ENCODE measurements at regions not wholly inside any gene's neighbourhood (a gene's known extent, or its start where the extent isn't known, plus 50 kb on each side); places are given as distances from the start of the nearest gene placed in this dataset.

DNA sequence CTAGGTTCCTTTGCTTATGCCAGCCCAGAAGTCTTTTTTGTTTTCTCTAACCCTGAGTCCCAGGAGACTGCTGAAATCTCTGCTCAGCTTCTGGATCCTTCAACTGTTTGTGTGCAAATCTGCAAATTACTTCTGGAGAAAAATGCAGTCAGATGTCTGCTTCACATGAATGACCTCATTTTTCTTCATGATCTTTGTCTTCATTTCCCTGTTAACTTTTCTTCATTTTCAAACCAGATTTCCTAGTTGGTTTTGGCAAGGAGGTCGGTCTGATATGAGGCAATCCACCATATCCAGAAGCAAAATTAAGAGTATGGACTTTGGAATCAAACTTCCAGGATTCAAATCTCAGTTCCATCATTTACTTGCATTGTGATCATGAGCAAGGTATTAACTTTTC lies 66.8 kb downstream of the ZNF503 start:
- in situ Hi-C loops (cut with HindIII; ENCODE audit: low sequenced_read_pairs): no loop called here
- no peak overlapping the region for H3K4me3 ChIP-seq (ENCODE audit: low read depth, low read length)
- TF ChIP-seq, protein P1, sequence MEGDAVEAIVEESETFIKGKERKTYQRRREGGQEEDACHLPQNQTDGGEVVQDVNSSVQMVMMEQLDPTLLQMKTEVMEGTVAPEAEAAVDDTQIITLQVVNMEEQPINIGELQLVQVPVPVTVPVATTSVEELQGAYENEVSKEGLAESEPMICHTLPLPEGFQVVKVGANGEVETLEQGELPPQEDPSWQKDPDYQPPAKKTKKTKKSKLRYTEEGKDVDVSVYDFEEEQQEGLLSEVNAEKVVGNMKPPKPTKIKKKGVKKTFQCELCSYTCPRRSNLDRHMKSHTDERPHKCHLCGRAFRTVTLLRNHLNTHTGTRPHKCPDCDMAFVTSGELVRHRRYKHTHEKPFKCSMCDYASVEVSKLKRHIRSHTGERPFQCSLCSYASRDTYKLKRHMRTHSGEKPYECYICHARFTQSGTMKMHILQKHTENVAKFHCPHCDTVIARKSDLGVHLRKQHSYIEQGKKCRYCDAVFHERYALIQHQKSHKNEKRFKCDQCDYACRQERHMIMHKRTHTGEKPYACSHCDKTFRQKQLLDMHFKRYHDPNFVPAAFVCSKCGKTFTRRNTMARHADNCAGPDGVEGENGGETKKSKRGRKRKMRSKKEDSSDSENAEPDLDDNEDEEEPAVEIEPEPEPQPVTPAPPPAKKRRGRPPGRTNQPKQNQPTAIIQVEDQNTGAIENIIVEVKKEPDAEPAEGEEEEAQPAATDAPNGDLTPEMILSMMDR (IDR thresholded peaks at IDR 0.05; ENCODE audit: low read depth, low read length): no peak
- no peak for DNase-seq (ENCODE audit: low read depth, low spot score)

DNA sequence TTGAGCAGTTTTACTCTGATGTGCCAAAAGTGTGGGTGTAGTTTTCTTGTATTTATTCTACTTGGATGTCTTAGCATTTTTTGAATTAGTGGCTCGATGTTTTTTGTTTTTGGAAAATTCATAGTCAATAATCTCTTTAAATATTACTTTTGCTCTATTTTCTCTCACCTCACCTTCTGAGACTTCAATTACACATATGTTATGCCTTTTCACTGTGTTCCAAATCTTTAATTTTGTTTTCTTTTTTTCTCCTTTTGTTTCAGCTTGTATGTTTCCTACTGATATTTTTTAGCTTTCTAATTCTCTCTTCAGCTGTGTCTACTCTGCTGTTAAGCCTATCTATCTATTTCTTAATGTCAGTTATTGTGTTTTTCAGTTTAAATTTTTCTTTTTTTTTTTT lies 69.5 kb downstream of the ZNF503 start:
- no peak for DNase-seq (ENCODE audit: low read depth, low spot score)
- in situ Hi-C loops (cut with HindIII; ENCODE audit: low sequenced_read_pairs): no loop called here
- no peak overlapping the region for H3K4me3 ChIP-seq (ENCODE audit: low read depth, low read length)
- TF ChIP-seq, protein P1 (IDR thresholded peaks at IDR 0.05; ENCODE audit: low read depth, low read length): no peak

DNA sequence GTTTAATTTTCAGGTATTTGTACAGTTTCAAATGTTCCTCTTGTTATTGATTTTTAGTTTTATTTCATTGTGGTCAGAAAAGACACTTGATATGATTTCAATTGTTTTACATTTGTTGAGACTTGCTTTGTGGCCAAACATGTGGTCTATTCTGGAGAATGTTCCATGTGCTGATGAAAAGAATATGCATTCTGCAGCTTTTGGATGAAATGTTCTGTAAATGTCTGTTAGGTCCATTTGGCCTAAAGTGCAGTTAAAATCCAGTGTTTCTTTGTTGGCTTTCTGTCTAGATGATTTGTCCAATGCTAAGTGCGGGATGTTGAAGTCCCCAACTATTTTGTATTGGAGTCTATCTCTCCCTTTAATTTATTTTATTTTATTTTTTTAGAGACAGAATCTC lies 70.5 kb downstream of the ZNF503 start:
- in situ Hi-C loops (cut with HindIII; ENCODE audit: low sequenced_read_pairs): no loop called here
- no peak for DNase-seq (ENCODE audit: low read depth, low spot score)
- H3K4me3 ChIP-seq (ENCODE audit: low read depth, low read length): no peak overlapping the region
- TF ChIP-seq, protein P1 (IDR thresholded peaks at IDR 0.05; ENCODE audit: low read depth, low read length): no peak

DNA sequence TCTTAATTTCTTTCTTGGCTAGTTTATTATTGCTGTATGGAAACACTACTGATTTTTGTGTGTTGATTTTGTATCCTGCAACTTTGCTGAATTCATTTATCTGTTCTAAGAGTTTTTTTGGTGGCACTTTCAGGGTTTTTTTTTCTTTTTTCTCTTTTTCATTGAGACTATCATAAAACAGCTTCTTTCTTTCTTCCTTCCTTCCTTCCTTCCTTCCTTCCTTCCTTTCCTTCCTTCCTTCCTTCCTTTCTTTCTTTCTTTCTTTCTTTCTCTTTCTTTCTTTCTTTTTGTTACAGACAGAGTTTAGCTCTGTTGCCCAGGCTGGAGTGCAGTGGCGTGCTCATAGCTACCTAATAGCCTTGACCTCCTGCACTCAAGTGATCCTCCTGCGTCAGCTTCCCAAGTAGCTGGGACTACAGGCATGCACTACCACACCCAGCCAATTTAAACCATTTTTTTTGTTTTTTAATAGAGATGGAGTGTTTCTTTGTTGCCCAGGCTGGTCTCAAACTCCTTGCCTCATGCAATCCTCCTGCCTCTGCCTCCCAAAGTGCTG lies 72.3 kb downstream of the ZNF503 start:
- TF ChIP-seq, protein P1 (IDR thresholded peaks at IDR 0.05; ENCODE audit: low read depth, low read length): no peak
- in situ Hi-C loops (cut with HindIII; ENCODE audit: low sequenced_read_pairs): no loop called here

DNA sequence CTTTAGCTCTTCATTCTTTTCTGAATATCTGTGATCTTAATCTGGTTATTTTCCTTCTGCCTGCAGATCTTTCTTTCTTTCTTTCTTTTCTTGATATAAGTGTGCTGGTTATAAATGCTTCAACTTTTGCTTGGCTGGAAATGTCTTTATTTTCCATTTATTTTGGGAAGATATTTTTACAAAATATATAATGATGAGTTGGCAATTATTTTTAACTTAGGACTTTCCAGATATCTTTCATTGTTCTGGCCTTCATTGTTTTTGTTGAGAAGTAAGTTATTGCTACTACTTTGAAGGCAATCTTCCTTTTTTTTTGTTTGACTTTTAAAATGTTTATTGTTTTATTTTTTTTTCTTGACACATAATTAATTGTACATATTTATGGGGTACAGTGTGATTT lies 75.3 kb downstream of the ZNF503 start:
- TF ChIP-seq, protein P1 (IDR thresholded peaks at IDR 0.05; ENCODE audit: low read depth, low read length): no peak
- in situ Hi-C loops (cut with HindIII; ENCODE audit: low sequenced_read_pairs): no loop called here
- H3K4me3 ChIP-seq (ENCODE audit: low read depth, low read length): no peak overlapping the region
- no peak for DNase-seq (ENCODE audit: low read depth, low spot score)

More for the DNA sequence above, 72.3 kb downstream of the ZNF503 start:
- DNase-seq (ENCODE audit: low read depth, low spot score): no peak
- no peak overlapping the region for H3K4me3 ChIP-seq (ENCODE audit: low read depth, low read length)

DNA sequence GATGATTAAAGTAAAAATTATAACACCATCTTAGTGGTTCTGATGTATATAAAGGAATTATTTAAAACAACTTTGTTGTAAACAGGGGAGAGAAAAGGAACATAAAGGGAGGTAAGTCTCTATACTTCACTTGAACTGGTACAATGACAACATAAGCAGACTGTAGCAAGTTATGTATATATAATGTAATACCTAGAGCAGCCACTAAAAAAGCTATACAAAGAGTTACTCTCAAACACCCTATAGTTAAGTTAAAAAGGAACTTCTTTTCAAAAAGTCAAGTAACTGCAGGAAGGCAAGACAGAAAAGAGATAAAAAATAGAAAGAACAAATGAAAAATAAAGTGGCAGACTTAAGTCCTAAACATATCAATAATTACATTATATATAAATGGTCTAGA lies 82.3 kb downstream of the ZNF503 start:
- H3K4me3 ChIP-seq (ENCODE audit: low read depth, low read length): no peak overlapping the region
- in situ Hi-C loops (cut with HindIII; ENCODE audit: low sequenced_read_pairs): no loop called here
- TF ChIP-seq, protein P1 (IDR thresholded peaks at IDR 0.05; ENCODE audit: low read depth, low read length): no peak
- no peak for DNase-seq (ENCODE audit: low read depth, low spot score)

DNA sequence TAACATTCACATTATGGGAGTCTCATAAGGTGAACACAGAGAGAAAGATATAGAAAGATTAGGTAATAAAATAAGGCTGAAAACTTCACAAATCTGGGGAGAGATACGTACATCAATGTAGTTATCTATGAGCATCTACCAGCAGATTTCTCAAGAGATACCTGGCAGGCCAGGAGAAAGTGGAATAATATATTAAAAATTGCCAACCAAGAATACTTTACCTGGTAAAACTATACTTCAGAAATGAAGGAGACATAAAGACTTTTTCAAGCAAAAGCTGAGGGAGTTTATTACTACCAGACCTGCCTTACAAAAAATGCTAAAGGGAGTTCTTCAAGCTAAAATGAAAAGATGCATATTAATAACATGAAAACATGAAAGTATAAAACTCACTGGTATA lies 78.8 kb upstream of the COMTD1 start:
- no peak overlapping the region for H3K4me3 ChIP-seq (ENCODE audit: low read depth, low read length)
- in situ Hi-C loops (cut with HindIII; ENCODE audit: low sequenced_read_pairs): no loop called here
- no peak for DNase-seq (ENCODE audit: low read depth, low spot score)
- TF ChIP-seq, protein P1 (IDR thresholded peaks at IDR 0.05; ENCODE audit: low read depth, low read length): no peak

Data from astrocyte of the spinal cord (primary cell).